HG03342 (cell line): ENCODE measurements at regions not wholly inside any gene's neighbourhood (a gene's known extent, or its start where the extent isn't known, plus 50 kb on each side); places are given as distances from the start of the nearest gene placed in this dataset.
"Not testable (repeated sequence)": the region's sequence is repeated elsewhere in the genome, so short reads cannot be mapped to it uniquely, and the experiment has no call there.

Experiments used
- ATAC-seq: cut with Tn5 transposase; IDR thresholded peaks from one replicate; pipeline ENCODE4 v1.9.1; 2021; ENCODE audit warnings: mild to moderate bottlenecking, moderate library complexity; ENCODE audit not compliant: unreplicated experiment

GRCh38 chr11:129764204-129764603 is 51.4 kb upstream of the TMEM45B start:
- not testable (repeated sequence) for ATAC-seq
